HEK293 (cell line): ENCODE measurements at regions not wholly inside any gene's neighbourhood (a gene's known extent, or its start where the extent isn't known, plus 50 kb on each side); places are given as distances from the start of the nearest gene placed in this dataset.

Experiments used
- SP2 ChIP-seq: fragments of 450-650 bp; formaldehyde crosslinking; IDR thresholded peaks from 2 replicates; pipeline ENCODE4 v1.5.1; 2016; ENCODE audit warnings: missing biosample characterization, missing genetic modification characterization
- ZXDB ChIP-seq: fragments of 450-650 bp; formaldehyde crosslinking; IDR thresholded peaks from 2 replicates; pipeline ENCODE4 v1.5.1; 2016; ENCODE audit warnings: missing biosample characterization, missing genetic modification characterization
- TF ChIP-seq, protein P1 (sequence below): fragments of 450-650 bp; formaldehyde crosslinking; IDR thresholded peaks from 2 replicates; pipeline ENCODE4 v1.5.1; 2016; ENCODE audit warnings: missing biosample characterization, missing genetic modification characterization
- TF ChIP-seq, protein P2 (sequence below): fragments of 450-650 bp; formaldehyde crosslinking; IDR thresholded peaks from 2 replicates; pipeline ENCODE4 v1.5.1; 2016; ENCODE audit warnings: missing biosample characterization, missing genetic modification characterization

DNA sequence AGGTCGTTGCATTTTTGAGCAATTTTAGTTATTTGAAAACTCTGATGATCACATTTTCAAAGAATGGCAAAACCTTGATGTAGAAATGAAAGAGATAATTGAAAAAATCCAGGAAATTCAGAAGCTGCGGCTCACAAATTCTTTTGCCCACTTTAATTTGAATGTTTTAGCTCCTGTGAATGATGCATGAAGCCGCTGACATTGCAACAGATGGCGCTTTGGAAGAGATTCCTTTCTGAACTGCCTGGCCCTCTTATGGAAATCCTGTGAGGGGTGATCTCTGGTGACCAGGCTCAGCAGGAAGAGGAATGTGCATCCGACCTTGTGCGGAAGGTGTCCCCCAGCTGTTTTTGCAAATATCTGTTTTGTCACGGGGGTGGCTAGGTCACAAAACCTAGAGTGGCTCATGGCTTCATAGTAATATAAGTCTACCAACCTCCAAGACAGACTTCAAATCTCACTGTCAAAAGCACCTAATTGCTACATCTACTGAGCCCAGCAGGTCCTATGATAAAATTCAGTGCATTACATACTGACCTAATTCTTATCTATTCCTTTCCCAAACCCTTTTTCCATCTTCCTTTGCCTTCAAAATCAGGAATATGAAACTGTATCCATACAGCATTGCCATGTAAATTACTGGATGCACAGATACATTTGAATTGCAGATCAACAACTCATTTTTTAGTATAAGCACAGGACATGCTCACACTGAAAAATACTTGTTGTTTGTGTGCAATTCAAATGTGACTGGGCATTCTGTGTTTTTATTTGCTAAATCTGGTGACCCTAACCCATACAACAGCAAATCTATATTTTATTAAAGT lies 412.7 kb downstream of the ETS1 start:
- TF ChIP-seq, protein P1, sequence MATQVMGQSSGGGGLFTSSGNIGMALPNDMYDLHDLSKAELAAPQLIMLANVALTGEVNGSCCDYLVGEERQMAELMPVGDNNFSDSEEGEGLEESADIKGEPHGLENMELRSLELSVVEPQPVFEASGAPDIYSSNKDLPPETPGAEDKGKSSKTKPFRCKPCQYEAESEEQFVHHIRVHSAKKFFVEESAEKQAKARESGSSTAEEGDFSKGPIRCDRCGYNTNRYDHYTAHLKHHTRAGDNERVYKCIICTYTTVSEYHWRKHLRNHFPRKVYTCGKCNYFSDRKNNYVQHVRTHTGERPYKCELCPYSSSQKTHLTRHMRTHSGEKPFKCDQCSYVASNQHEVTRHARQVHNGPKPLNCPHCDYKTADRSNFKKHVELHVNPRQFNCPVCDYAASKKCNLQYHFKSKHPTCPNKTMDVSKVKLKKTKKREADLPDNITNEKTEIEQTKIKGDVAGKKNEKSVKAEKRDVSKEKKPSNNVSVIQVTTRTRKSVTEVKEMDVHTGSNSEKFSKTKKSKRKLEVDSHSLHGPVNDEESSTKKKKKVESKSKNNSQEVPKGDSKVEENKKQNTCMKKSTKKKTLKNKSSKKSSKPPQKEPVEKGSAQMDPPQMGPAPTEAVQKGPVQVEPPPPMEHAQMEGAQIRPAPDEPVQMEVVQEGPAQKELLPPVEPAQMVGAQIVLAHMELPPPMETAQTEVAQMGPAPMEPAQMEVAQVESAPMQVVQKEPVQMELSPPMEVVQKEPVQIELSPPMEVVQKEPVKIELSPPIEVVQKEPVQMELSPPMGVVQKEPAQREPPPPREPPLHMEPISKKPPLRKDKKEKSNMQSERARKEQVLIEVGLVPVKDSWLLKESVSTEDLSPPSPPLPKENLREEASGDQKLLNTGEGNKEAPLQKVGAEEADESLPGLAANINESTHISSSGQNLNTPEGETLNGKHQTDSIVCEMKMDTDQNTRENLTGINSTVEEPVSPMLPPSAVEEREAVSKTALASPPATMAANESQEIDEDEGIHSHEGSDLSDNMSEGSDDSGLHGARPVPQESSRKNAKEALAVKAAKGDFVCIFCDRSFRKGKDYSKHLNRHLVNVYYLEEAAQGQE (tag by site-specific recombination) = no peak
- TF ChIP-seq, protein P2, sequence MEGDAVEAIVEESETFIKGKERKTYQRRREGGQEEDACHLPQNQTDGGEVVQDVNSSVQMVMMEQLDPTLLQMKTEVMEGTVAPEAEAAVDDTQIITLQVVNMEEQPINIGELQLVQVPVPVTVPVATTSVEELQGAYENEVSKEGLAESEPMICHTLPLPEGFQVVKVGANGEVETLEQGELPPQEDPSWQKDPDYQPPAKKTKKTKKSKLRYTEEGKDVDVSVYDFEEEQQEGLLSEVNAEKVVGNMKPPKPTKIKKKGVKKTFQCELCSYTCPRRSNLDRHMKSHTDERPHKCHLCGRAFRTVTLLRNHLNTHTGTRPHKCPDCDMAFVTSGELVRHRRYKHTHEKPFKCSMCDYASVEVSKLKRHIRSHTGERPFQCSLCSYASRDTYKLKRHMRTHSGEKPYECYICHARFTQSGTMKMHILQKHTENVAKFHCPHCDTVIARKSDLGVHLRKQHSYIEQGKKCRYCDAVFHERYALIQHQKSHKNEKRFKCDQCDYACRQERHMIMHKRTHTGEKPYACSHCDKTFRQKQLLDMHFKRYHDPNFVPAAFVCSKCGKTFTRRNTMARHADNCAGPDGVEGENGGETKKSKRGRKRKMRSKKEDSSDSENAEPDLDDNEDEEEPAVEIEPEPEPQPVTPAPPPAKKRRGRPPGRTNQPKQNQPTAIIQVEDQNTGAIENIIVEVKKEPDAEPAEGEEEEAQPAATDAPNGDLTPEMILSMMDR (tag by site-specific recombination) = no peak
- TF ChIP-seq SP2 (tag by site-specific recombination) (no peak), ZXDB (tag by site-specific recombination) (no peak)
